Colonic mucosa (tissue), 4 donors: ENCODE measurements at regions not wholly inside any gene's neighbourhood (a gene's known extent, or its start where the extent isn't known, plus 50 kb on each side); places are given as distances from the start of the nearest gene placed in this dataset.

ENCODE experiments used
- DNase-seq: peaks from one replicate; pipeline ENCODE4 v3.0.0-alpha.2; 2020
- H3K27ac ChIP-seq: fragments of 200-600 bp; one replicate; pipeline ENCODE4 v1.8.0; 2021
- H3K27me3 ChIP-seq: fragments of 200-600 bp; one replicate; pipeline ENCODE4 v1.8.0; 2021
- H3K36me3 ChIP-seq: fragments of 200-600 bp; one replicate; pipeline ENCODE4 v1.8.0; 2021
- H3K4me1 ChIP-seq: fragments of 200-600 bp; one replicate; pipeline ENCODE4 v1.8.0; 2021; ENCODE audit warnings: mild to moderate bottlenecking
- H3K4me3 ChIP-seq: fragments of 200-600 bp; one replicate; pipeline ENCODE4 v1.8.0; 2021
- H3K9ac ChIP-seq, 2 donors: one replicate each; pipeline ENCODE4 v1.7.0; 2013; ENCODE audit warnings: control low read depth in 2 of 2, low read depth in 2 of 2, low read length in 2 of 2
- H3K9me3 ChIP-seq: fragments of 200-600 bp; one replicate; pipeline ENCODE4 v1.8.0; 2021
- intact Hi-C: fragments of 100-400 bp; cut with DNase I; formaldehyde crosslinking; loops from one replicate; pipeline ENCODE4 v1.14.1; 2022
- TF ChIP-seq, protein P1 (sequence below): fragments of 200-600 bp; IDR thresholded peaks from one replicate; pipeline ENCODE4 v1.8.0; 2022; ENCODE audit warnings: antibody characterized with exemption, mild to moderate bottlenecking
- donor health status: healthy.
- donor health status: DM: no; HTN: no; CAD: no.
- donor health status: DM: no; HTN: no; CAD: no.

DNA sequence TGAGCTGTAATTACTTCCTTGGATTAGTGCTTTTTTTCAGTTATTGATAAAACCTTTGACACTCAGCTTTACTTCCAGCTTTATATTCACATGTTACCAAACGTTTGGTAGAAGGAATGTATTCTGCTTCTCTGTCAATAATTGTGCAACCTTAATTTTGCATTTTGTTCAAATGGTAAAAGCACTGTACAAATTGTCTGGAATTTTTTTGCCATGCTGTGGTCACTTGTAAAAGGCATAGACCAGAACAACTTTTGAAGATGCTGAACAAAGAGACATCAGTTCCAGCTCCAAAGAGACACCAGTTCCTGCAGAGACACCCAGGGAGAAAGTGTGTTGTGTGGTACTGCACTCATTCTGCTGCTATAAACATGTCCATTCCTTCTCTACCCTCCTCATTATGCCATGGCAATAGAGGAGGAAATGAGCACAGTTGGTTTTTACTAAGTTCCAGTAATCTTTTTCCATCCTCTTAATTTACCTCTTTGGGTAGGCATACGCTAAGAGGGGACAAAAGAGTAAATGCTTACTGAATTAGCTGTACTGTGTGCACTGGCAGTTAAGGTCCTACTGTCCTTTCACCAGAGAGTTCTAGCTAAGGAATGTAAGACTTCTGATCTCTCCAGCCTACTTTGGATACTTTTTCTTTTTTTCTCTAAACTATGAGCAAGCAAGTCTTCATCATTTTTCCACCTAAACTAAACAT is 387.4 kb downstream of the FGF10 start:
- Histone ChIP-seq H3K27me3 (no peaks in the 10 kb centered on the region), H3K27ac (no peak overlapping the region), H3K9me3 (no peaks in the 10 kb centered on the region), H3K9ac (no peak overlapping the region), H3K4me1 (no peaks in the 10 kb centered on the region), H3K36me3 (no peaks in the 10 kb centered on the region), H3K4me3 (no peak overlapping the region)
- no peak for DNase-seq
- TF ChIP-seq, protein P1, sequence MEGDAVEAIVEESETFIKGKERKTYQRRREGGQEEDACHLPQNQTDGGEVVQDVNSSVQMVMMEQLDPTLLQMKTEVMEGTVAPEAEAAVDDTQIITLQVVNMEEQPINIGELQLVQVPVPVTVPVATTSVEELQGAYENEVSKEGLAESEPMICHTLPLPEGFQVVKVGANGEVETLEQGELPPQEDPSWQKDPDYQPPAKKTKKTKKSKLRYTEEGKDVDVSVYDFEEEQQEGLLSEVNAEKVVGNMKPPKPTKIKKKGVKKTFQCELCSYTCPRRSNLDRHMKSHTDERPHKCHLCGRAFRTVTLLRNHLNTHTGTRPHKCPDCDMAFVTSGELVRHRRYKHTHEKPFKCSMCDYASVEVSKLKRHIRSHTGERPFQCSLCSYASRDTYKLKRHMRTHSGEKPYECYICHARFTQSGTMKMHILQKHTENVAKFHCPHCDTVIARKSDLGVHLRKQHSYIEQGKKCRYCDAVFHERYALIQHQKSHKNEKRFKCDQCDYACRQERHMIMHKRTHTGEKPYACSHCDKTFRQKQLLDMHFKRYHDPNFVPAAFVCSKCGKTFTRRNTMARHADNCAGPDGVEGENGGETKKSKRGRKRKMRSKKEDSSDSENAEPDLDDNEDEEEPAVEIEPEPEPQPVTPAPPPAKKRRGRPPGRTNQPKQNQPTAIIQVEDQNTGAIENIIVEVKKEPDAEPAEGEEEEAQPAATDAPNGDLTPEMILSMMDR = no peak
- intact Hi-C loops = no loop called here

DNA sequence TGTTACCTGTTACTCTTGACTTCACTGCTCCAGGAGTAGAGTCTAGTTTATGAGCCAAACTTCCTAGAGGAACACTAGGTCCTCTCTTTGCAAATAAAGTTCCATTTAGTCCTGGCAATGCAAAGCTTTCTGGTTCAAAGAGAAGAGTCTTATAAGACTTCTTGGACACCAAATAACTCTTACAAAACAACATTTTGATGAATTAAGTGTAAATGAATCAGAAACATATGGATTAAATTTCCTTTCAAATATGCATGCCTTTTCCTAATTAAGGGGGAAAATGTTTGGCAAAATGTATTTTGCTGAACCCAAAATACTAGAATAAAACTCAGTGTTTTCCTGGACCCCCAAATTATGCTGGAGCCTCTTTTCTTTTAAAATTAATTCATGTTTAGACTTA is 388.0 kb downstream of the FGF10 start:
- Histone ChIP-seq H3K9ac (no peak overlapping the region), H3K27me3 (no peaks in the 10 kb centered on the region), H3K4me3 (no peak overlapping the region), H3K36me3 (no peaks in the 10 kb centered on the region), H3K9me3 (no peaks in the 10 kb centered on the region), H3K27ac (no peak overlapping the region), H3K4me1 (no peaks in the 10 kb centered on the region)
- TF ChIP-seq, protein P1 = no peak
- intact Hi-C loops = no loop called here
- no peak for DNase-seq

DNA sequence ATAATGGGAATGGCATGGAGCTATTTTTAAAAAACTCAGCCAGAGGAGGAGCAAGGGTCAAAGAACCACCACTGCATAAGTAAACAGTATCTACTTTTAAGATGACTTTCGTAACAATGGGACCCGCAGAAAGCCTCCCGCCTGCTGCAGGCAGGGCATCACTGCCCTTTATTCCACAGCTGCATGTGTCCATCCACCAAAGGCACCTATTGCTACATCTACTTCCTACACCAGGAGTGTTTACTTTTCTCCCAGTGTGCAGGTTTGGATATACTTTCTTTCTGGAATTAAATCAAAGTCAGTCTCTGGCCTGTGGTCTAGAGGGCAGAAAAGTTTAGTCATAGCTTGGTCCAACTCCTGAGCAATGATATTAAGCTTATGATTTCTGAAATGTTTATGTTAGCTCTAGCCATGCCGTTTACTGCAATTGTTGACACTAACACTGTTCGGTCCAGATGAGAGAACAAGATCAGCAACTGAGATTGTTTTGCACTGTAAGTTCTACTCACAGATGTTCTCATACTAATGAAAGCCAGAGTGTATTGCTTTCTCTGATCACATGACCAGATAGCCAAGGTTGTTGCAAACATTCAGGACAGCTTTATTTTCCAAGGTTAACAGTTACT is 391.5 kb downstream of the FGF10 start:
- TF ChIP-seq, protein P1 = no peak
- Histone ChIP-seq H3K4me3 (no peak overlapping the region), H3K36me3 (no peaks in the 10 kb centered on the region), H3K4me1 (no peaks in the 10 kb centered on the region), H3K9me3 (no peaks in the 10 kb centered on the region), H3K27ac (no peak overlapping the region), H3K9ac (no peak overlapping the region), H3K27me3 (no peaks in the 10 kb centered on the region)
- intact Hi-C loops = no loop called here
- DNase-seq = no peak

DNA sequence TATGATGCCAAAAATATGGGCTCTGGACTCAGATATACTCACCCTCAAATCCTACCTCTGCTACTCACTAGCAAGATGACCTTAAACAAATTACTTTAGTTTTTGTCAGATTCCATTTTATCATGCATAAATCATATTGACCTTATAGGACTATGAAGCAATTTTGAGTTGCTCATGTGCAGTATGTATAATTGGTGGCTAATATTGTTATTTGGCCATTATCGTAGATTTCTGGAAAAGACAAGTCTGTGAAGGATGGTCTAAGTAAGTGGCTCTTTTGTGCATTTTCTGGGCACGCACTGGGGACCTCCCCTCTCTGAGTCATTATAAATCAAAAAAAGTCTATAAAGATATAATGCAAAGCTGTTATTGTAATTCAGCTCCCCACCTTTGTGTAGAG is 393.0 kb downstream of the FGF10 start:
- intact Hi-C loops = no loop called here
- Histone ChIP-seq H3K9ac (no peak overlapping the region), H3K27ac (no peak overlapping the region), H3K4me1 (no peaks in the 10 kb centered on the region), H3K9me3 (no peaks in the 10 kb centered on the region), H3K27me3 (no peaks in the 10 kb centered on the region), H3K36me3 (no peaks in the 10 kb centered on the region), H3K4me3 (no peak overlapping the region)
- TF ChIP-seq, protein P1 = no peak
- no peak for DNase-seq

DNA sequence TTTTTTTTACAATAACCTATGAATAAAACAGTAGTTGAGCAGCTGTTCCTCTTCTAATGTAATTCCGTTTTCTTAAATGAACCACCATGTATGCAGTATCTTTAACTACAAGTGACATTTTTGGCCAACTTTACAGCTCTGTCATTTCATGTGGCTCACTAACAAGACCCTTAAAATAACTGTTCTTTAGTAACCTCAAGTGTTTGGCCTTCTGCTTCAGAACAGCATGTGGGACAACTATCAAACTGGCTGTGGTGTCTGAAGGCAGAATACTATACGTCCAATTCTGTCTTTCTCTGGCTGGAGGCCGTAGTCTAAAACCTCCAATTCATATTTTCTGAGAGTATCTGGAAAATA is 391.4 kb downstream of the NNT start:
- intact Hi-C loops = no loop called here
- Histone ChIP-seq H3K36me3 (no peaks in the 10 kb centered on the region), H3K4me1 (no peaks in the 10 kb centered on the region), H3K4me3 (no peak overlapping the region), H3K27ac (no peak overlapping the region), H3K27me3 (no peaks in the 10 kb centered on the region), H3K9me3 (no peaks in the 10 kb centered on the region), H3K9ac (no peak overlapping the region)
- TF ChIP-seq, protein P1 = no peak
- no peak for DNase-seq
